ENCODE measurements at regions not wholly inside any gene's neighbourhood (a gene's known extent, or its start where the extent isn't known, plus 50 kb on each side); places are given as distances from the start of the nearest gene placed in this dataset.

DNA sequence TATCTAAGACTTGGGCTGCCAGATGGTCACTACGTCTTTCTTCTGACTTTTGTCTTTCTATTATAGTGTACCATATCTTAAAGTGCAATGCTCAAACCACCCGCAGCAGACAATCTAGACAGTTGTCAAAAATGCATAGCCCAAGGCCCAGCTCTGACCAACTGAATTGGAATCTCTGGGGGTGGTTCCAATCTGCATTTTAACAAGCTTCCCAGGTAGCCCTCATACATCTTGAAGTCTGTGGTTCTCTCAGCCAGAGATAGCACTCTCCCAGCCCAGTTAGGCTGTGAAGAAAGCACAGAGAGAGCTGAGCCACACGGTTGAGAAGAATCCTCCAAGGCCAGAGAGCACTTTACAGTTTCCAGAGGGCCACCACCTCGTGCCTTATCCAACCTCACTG lies 128.2 kb upstream of the HAND1 start:
- TF ChIP-seq, protein P1, sequence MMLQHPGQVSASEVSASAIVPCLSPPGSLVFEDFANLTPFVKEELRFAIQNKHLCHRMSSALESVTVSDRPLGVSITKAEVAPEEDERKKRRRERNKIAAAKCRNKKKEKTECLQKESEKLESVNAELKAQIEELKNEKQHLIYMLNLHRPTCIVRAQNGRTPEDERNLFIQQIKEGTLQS (IDR thresholded peaks at IDR 0.05), result no peak
- TF ChIP-seq POLR2A (IDR thresholded peaks at IDR 0.05; ENCODE audit: borderline replicate concordance, extremely low read depth, insufficient read depth, insufficient read length), result no peak
- TF ChIP-seq SIN3A (IDR thresholded peaks at IDR 0.05; ENCODE audit: low read depth), result no peak
- TF ChIP-seq, protein P2, sequence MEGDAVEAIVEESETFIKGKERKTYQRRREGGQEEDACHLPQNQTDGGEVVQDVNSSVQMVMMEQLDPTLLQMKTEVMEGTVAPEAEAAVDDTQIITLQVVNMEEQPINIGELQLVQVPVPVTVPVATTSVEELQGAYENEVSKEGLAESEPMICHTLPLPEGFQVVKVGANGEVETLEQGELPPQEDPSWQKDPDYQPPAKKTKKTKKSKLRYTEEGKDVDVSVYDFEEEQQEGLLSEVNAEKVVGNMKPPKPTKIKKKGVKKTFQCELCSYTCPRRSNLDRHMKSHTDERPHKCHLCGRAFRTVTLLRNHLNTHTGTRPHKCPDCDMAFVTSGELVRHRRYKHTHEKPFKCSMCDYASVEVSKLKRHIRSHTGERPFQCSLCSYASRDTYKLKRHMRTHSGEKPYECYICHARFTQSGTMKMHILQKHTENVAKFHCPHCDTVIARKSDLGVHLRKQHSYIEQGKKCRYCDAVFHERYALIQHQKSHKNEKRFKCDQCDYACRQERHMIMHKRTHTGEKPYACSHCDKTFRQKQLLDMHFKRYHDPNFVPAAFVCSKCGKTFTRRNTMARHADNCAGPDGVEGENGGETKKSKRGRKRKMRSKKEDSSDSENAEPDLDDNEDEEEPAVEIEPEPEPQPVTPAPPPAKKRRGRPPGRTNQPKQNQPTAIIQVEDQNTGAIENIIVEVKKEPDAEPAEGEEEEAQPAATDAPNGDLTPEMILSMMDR (IDR thresholded peaks at IDR 0.05 in 2 of 3, conservative IDR thresholded peaks at IDR 0.05 in 1 of 3; ENCODE audit: borderline replicate concordance in 1 of 3, insufficient read depth in 1 of 3, low read depth in 2 of 3, low read length in 2 of 3), result no peak
- no peak for TF ChIP-seq EZH2 (IDR thresholded peaks at IDR 0.05)
- no peak for TF ChIP-seq POLR2AphosphoS5 (IDR thresholded peaks at IDR 0.05; ENCODE audit: low read depth, low read length)
- no peak for TF ChIP-seq ZFX (IDR thresholded peaks at IDR 0.05)
- no peak for TF ChIP-seq EZH2phosphoT487 (IDR thresholded peaks at IDR 0.05; ENCODE audit: borderline replicate concordance)
- TF ChIP-seq RAD21 (IDR thresholded peaks at IDR 0.05; ENCODE audit: low read depth), result no peak
- TF ChIP-seq JUND (IDR thresholded peaks at IDR 0.05), result no peak
- TF ChIP-seq EGR1 (IDR thresholded peaks at IDR 0.05; ENCODE audit: low read depth), result no peak
